HL-60 (cell line): ENCODE measurements at regions not wholly inside any gene's neighbourhood (a gene's known extent, or its start where the extent isn't known, plus 50 kb on each side); places are given as distances from the start of the nearest gene placed in this dataset.

Source experiments
- GABPA ChIP-seq: IDR thresholded peaks from 2 replicates; pipeline ENCODE4 v1.6.1; 2012; ENCODE audit warnings: low read depth
- POLR2AphosphoS5 ChIP-seq: IDR thresholded peaks from 2 replicates; pipeline ENCODE4 v1.6.1; 2012; ENCODE audit warnings: low read depth
- SPI1 ChIP-seq: IDR thresholded peaks from 2 replicates; pipeline ENCODE4 v1.6.1; 2012; ENCODE audit warnings: low read depth, mild to moderate bottlenecking, borderline replicate concordance
- TF ChIP-seq, protein P1 (sequence below): IDR thresholded peaks from one replicate; pipeline ENCODE4 v1.5.1; 2011; ENCODE audit warnings: low read length, control low read depth, inconsistent platforms; ENCODE audit not compliant: insufficient read depth
- TF ChIP-seq, protein P2 (sequence below): IDR thresholded peaks from 2 replicates; pipeline ENCODE4 v1.6.1; 2012; ENCODE audit warnings: low read depth; ENCODE audit not compliant: insufficient replicate concordance

DNA sequence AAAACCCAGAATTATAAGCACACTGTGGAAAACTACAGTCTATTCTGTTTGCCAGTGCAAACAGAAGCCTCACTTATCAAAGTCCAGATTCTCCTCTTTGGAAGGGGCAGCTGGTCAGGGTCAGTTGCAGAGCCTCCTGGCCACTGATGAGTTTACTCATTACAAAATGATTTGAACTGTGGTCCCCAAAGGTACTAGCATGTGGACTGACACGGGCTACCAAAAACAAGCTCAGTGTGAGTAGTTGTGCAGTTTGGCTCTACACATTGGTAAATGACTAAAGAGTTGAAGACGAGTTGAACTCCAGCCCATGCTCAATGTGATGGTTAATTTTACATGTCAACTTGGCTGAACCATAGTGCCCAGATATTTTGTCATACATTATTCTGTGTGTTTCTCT lies 221.5 kb downstream of the ZIC4 start:
- TF ChIP-seq, protein P1, sequence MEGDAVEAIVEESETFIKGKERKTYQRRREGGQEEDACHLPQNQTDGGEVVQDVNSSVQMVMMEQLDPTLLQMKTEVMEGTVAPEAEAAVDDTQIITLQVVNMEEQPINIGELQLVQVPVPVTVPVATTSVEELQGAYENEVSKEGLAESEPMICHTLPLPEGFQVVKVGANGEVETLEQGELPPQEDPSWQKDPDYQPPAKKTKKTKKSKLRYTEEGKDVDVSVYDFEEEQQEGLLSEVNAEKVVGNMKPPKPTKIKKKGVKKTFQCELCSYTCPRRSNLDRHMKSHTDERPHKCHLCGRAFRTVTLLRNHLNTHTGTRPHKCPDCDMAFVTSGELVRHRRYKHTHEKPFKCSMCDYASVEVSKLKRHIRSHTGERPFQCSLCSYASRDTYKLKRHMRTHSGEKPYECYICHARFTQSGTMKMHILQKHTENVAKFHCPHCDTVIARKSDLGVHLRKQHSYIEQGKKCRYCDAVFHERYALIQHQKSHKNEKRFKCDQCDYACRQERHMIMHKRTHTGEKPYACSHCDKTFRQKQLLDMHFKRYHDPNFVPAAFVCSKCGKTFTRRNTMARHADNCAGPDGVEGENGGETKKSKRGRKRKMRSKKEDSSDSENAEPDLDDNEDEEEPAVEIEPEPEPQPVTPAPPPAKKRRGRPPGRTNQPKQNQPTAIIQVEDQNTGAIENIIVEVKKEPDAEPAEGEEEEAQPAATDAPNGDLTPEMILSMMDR = no peak
- TF ChIP-seq POLR2AphosphoS5 = no peak
- TF ChIP-seq, protein P2, sequence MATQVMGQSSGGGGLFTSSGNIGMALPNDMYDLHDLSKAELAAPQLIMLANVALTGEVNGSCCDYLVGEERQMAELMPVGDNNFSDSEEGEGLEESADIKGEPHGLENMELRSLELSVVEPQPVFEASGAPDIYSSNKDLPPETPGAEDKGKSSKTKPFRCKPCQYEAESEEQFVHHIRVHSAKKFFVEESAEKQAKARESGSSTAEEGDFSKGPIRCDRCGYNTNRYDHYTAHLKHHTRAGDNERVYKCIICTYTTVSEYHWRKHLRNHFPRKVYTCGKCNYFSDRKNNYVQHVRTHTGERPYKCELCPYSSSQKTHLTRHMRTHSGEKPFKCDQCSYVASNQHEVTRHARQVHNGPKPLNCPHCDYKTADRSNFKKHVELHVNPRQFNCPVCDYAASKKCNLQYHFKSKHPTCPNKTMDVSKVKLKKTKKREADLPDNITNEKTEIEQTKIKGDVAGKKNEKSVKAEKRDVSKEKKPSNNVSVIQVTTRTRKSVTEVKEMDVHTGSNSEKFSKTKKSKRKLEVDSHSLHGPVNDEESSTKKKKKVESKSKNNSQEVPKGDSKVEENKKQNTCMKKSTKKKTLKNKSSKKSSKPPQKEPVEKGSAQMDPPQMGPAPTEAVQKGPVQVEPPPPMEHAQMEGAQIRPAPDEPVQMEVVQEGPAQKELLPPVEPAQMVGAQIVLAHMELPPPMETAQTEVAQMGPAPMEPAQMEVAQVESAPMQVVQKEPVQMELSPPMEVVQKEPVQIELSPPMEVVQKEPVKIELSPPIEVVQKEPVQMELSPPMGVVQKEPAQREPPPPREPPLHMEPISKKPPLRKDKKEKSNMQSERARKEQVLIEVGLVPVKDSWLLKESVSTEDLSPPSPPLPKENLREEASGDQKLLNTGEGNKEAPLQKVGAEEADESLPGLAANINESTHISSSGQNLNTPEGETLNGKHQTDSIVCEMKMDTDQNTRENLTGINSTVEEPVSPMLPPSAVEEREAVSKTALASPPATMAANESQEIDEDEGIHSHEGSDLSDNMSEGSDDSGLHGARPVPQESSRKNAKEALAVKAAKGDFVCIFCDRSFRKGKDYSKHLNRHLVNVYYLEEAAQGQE = no peak
- TF ChIP-seq SPI1 = no peak
- no peak for TF ChIP-seq GABPA
